Ovary (tissue), 7 donors: ENCODE measurements at regions not wholly inside any gene's neighbourhood (a gene's known extent, or its start where the extent isn't known, plus 50 kb on each side); places are given as distances from the start of the nearest gene placed in this dataset.

ENCODE experiments used
- DNase-seq, 5 donors: peaks; one replicate each; pipeline ENCODE4 v3.0.0-alpha.2; 2019 to 2020
- H3K27ac ChIP-seq, 2 donors: fragments of 200-600 bp; one replicate each; pipeline versions ENCODE4 v1.5.1 to v1.8.0; 2019 to 2022
- H3K27me3 ChIP-seq: fragments of 200-600 bp; one replicate; pipeline ENCODE4 v1.8.0; 2022
- H3K36me3 ChIP-seq: fragments of 200-600 bp; sonication (generic); one replicate; pipeline ENCODE4 v1.5.1; 2019
- H3K4me1 ChIP-seq: one replicate; pipeline ENCODE4 v1.8.1; 2013; ENCODE audit warnings: mild to moderate bottlenecking, moderate library complexity; ENCODE audit not compliant: insufficient read depth
- H3K4me3 ChIP-seq: fragments of 200-600 bp; sonication (generic); one replicate; pipeline ENCODE4 v1.5.1; 2017
- H3K9me3 ChIP-seq, 2 donors: fragments of 200-600 bp in 1 of 2; sonication (generic) in 1 of 2; one replicate each; pipeline versions ENCODE4 v1.5.1 to v1.8.1; 2013 to 2019; ENCODE audit warnings: mild to moderate bottlenecking in 1 of 2, moderate library complexity in 1 of 2
- EP300 ChIP-seq: sonication (generic); formaldehyde crosslinking; IDR thresholded peaks from one replicate; pipeline ENCODE4 v1.6.1; 2017; ENCODE audit warnings: antibody characterized with exemption
- POLR2A ChIP-seq: fragments of 450-650 bp; IDR thresholded peaks from one replicate; pipeline ENCODE4 v1.6.1; 2017; ENCODE audit warnings: antibody characterized with exemption, mild to moderate bottlenecking, moderate library complexity
- WGBS, 3 donors: extraction: QIAGEN DNeasy Blood & Tissue Kit in 1 of 3; methylation state at CpG; one replicate each; pipeline versions ENCODE4 v1.1.5 to v1.1.7; 2013 to 2017; 5-methylcytosine and 5-hydroxymethylcytosine counted together
- intact Hi-C, 4 donors: fragments of 100-400 bp; cut with DNase I; formaldehyde crosslinking; loops; one replicate each; pipeline versions ENCODE4 v1.11.0 to v1.15.1; 2022 to 2023
- TF ChIP-seq, protein P1 (sequence below), 3 donors: fragments of 450-650 bp in 2 of 3; fragments of 200-600 bp in 1 of 3; IDR thresholded peaks; one replicate each; pipeline versions ENCODE4 v1.5.1 to v1.8.0; 2016 to 2022; ENCODE audit warnings: antibody characterized with exemption in 3 of 3, mild to moderate bottlenecking in 1 of 3
- donor health status: DM: no; HTN: no; CAD: no; lungs with moderate emphysema.
- donor health status: DM: no; HTN: no; CAD: no.
- donor health status: Bipolar disorder and iron deficiency.
- donor health status: DM: no; HTN: no; CAD: no.
- donor health status: DM: yes; HTN: yes; CAD: no.

DNA sequence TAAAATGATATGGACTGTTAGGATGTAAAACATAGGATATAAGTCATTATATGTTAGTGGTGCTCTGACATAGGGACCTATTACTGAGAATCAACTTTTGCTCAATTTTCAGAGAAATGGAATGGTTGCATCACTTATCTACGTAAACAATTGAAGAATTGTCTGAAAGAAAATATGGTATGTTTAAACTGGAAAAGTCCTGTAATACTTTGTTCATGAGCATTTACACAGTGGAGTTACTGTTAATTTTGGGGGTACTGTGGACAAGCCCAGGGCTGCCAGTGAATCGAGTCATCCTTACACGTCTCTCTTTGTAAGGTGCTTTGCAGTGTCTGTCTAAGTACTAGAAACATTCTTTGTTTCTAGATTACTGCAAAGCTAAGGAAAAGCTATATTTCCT is 152.0 kb downstream of the ZNF22 start:
- WGBS, 3 donors: 80 to 84% (median 84%) methylated on average over 3 of the region's 3 CpGs
- no peak for DNase-seq
- H3K36me3 ChIP-seq: no peaks in the 10 kb centered on the region
- no peaks in the 10 kb centered on the region for H3K27me3 ChIP-seq
- intact Hi-C loops: no loop called here
- TF ChIP-seq EP300 (no peak), POLR2A (no peak)
- TF ChIP-seq, protein P1, sequence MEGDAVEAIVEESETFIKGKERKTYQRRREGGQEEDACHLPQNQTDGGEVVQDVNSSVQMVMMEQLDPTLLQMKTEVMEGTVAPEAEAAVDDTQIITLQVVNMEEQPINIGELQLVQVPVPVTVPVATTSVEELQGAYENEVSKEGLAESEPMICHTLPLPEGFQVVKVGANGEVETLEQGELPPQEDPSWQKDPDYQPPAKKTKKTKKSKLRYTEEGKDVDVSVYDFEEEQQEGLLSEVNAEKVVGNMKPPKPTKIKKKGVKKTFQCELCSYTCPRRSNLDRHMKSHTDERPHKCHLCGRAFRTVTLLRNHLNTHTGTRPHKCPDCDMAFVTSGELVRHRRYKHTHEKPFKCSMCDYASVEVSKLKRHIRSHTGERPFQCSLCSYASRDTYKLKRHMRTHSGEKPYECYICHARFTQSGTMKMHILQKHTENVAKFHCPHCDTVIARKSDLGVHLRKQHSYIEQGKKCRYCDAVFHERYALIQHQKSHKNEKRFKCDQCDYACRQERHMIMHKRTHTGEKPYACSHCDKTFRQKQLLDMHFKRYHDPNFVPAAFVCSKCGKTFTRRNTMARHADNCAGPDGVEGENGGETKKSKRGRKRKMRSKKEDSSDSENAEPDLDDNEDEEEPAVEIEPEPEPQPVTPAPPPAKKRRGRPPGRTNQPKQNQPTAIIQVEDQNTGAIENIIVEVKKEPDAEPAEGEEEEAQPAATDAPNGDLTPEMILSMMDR (IDR thresholded peaks at IDR 0.05): no peak
- no peak overlapping the region for H3K4me3 ChIP-seq
- H3K4me1 ChIP-seq: no peaks in the 10 kb centered on the region
- H3K9me3 ChIP-seq: no peaks in the 10 kb centered on the region
- no peak overlapping the region for H3K27ac ChIP-seq

DNA sequence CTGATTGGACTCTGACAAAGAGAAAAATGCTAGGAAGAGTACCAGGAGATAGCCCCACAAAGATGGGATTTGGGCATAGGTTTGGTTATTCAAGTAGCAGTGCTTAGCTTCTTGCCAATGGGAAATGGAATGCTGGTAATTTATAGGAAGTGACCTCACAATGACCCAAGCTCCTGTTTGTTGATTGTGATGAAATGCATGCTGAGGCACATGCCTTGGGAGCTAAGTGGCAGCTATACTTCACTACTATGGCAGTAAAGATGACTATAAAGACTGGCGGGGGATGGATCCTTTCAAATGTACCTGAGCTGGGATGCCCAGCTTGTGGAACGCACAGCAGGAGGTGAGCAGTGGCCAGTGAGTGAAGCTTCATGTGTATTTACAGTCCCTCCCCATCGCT is 153.8 kb downstream of the ZNF22 start:
- 91 to 95% (median 93%) methylated on average over 3 of the region's 3 CpGs for WGBS, 3 donors
- H3K4me1 ChIP-seq: no peaks in the 10 kb centered on the region
- no peak for TF ChIP-seq EP300
- TF ChIP-seq, protein P1 (IDR thresholded peaks at IDR 0.05): no peak
- TF ChIP-seq POLR2A: no peak

DNA sequence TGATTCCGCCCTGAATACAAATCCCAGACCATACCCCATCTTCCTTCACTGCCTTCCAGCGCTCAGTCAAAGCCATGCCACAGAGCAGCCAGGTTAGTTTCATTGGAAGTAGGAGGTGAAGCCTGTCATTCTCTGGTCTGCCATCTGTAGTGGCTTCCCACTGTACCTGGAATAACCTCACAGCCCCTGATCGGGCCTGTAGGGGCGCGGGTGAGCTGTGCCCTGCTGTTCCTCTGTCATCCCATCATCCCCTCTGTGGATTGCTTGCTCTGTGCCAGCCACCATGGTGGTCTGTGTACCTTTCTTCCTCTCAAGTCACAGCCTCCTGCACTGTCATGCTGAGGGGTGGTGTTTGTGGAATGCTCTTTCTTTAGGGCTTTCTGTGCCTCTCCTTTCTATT is 155.1 kb downstream of the ZNF22 start:
- H3K4me1 ChIP-seq: no peaks in the 10 kb centered on the region
- no peaks in the 10 kb centered on the region for H3K9me3 ChIP-seq
- no peaks in the 10 kb centered on the region for H3K27me3 ChIP-seq
- intact Hi-C loops: no loop called here
- no peak for DNase-seq
- H3K36me3 ChIP-seq: no peaks in the 10 kb centered on the region
- WGBS, 3 donors: 90 to 99% (median 91%) methylated on average over 5 of the region's 5 CpGs
- TF ChIP-seq, protein P1 (IDR thresholded peaks at IDR 0.05): no peak
- no peak for TF ChIP-seq EP300
- TF ChIP-seq POLR2A: no peak
- H3K4me3 ChIP-seq: no peak overlapping the region
- H3K27ac ChIP-seq: no peak overlapping the region

More for the DNA sequence above, 153.8 kb downstream of the ZNF22 start:
- Histone ChIP-seq H3K9me3 (no peaks in the 10 kb centered on the region), H3K36me3 (no peaks in the 10 kb centered on the region), H3K27ac (no peak overlapping the region), H3K27me3 (no peaks in the 10 kb centered on the region), H3K4me3 (no peak overlapping the region)
- intact Hi-C loops: no loop called here
- DNase-seq: no peak

DNA sequence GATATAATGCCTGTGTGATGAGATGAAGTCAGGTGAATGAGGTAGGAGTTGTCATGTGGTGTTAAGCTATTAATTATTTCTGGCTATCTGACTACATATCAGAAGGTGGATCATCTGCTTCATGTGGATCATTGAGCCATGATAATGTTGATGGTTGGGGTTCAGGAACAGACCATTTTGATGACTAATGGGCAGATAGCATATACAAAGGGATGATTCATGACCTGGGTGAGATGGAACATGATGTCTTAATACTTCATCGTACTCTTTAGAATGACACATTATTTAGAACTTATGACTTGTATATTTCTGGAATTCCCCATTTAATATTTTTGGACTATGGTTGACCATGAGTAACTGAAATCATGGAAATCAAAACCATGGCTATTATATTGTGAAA is 155.1 kb downstream of the OR13A1 start:
- H3K27me3 ChIP-seq: no peaks in the 10 kb centered on the region
- no peaks in the 10 kb centered on the region for H3K9me3 ChIP-seq
- DNase-seq: no peak
- H3K36me3 ChIP-seq: no peaks in the 10 kb centered on the region
- H3K27ac ChIP-seq: no peak overlapping the region
- intact Hi-C loops: no loop called here
- H3K4me1 ChIP-seq: no peaks in the 10 kb centered on the region
- WGBS, 3 donors: 80 to 93% (median 82%) methylated on average over 1 of the region's 1 CpG
- TF ChIP-seq EP300 (no peak), POLR2A (no peak)
- TF ChIP-seq, protein P1 (IDR thresholded peaks at IDR 0.05): no peak
- no peak overlapping the region for H3K4me3 ChIP-seq
